Liver (tissue), 7 donors: ENCODE measurements at regions not wholly inside any gene's neighbourhood (a gene's known extent, or its start where the extent isn't known, plus 50 kb on each side); places are given as distances from the start of the nearest gene placed in this dataset.

Experiments used
- DNase-seq: peaks from one replicate; pipeline ENCODE4 v3.0.0-alpha.2; 2017; ENCODE audit warnings: low spot score
- H3K27ac ChIP-seq, 2 donors: one replicate each; pipeline ENCODE4 v1.7.0; 2013; ENCODE audit warnings: inconsistent platforms in 2 of 2, low read length in 2 of 2, control low read depth in 1 of 2, low read depth in 1 of 2, mild to moderate bottlenecking in 1 of 2
- H3K27me3 ChIP-seq, 4 donors: one replicate each; pipeline versions ENCODE4 v1.6.1 to v1.7.0; 2013; ENCODE audit warnings: low read length in 3 of 4, inconsistent platforms in 1 of 4, mild to moderate bottlenecking in 1 of 4, moderate library complexity in 1 of 4; ENCODE audit not compliant: control insufficient read depth in 4 of 4, insufficient read depth in 4 of 4
- H3K36me3 ChIP-seq, 4 donors: one replicate each; pipeline versions ENCODE4 v1.6.1 to v1.7.0; 2013; ENCODE audit warnings: low read length in 3 of 4, mild to moderate bottlenecking in 3 of 4, low read depth in 1 of 4, moderate library complexity in 1 of 4; ENCODE audit not compliant: control insufficient read depth in 4 of 4, insufficient read depth in 3 of 4
- H3K4me1 ChIP-seq, 4 donors: one replicate each; pipeline versions ENCODE4 v1.6.1 to v1.7.0; 2013; ENCODE audit warnings: low read length in 3 of 4, mild to moderate bottlenecking in 3 of 4, moderate library complexity in 1 of 4; ENCODE audit not compliant: control insufficient read depth in 4 of 4, insufficient read depth in 4 of 4
- H3K4me3 ChIP-seq, 3 donors: one replicate each; pipeline versions ENCODE4 v1.6.1 to v1.7.0; 2013; ENCODE audit warnings: low read length in 3 of 3, control low read depth in 1 of 3, low read depth in 1 of 3, mild to moderate bottlenecking in 1 of 3
- H3K9ac ChIP-seq, 2 donors: one replicate each; pipeline ENCODE4 v1.7.0; 2013; ENCODE audit warnings: low read length in 2 of 2, mild to moderate bottlenecking in 2 of 2, moderate library complexity in 2 of 2, control low read depth in 1 of 2, low read depth in 1 of 2
- H3K9me3 ChIP-seq, 4 donors: one replicate each; pipeline versions ENCODE4 v1.6.1 to v1.7.0; 2013; ENCODE audit warnings: low read length in 3 of 4; ENCODE audit not compliant: control insufficient read depth in 4 of 4
- EGR1 ChIP-seq, 2 donors: IDR thresholded peaks; 2 replicates each; pipeline ENCODE4 v1.6.1; 2016 to 2018; ENCODE audit warnings: antibody characterized with exemption in 2 of 2, low read depth in 2 of 2
- FOXA1 ChIP-seq: IDR thresholded peaks from 2 replicates; pipeline ENCODE4 v1.6.1; 2016; ENCODE audit warnings: antibody characterized with exemption
- FOXA2 ChIP-seq: IDR thresholded peaks from 2 replicates; pipeline ENCODE4 v1.6.1; 2016; ENCODE audit warnings: antibody characterized with exemption
- GABPA ChIP-seq, 2 donors: IDR thresholded peaks in 1 of 2; conservative IDR thresholded peaks in 1 of 2; 2 replicates each; pipeline ENCODE4 v1.6.1; 2016; ENCODE audit warnings: antibody characterized with exemption in 2 of 2, mild to moderate bottlenecking in 1 of 2, moderate library complexity in 1 of 2
- HNF4A ChIP-seq, 2 donors: conservative IDR thresholded peaks; 2 replicates each; pipeline ENCODE4 v1.6.1; 2016; ENCODE audit warnings: antibody characterized with exemption in 2 of 2, mild to moderate bottlenecking in 2 of 2
- HNF4G ChIP-seq: IDR thresholded peaks from 2 replicates; pipeline ENCODE4 v1.6.1; 2016; ENCODE audit warnings: antibody characterized with exemption
- RAD21 ChIP-seq, 2 donors: IDR thresholded peaks; 2 replicates each; pipeline ENCODE4 v1.6.1; 2016; ENCODE audit warnings: antibody characterized with exemption in 2 of 2, mild to moderate bottlenecking in 2 of 2
- RXRA ChIP-seq, 2 donors: IDR thresholded peaks; 2 replicates each; pipeline ENCODE4 v1.6.1; 2017 to 2018; ENCODE audit warnings: antibody characterized with exemption in 2 of 2, mild to moderate bottlenecking in 1 of 2
- SP1 ChIP-seq: IDR thresholded peaks from 2 replicates; pipeline ENCODE4 v1.6.1; 2018; ENCODE audit warnings: antibody characterized with exemption, mild to moderate bottlenecking
- YY1 ChIP-seq: IDR thresholded peaks from 2 replicates; pipeline ENCODE4 v1.6.1; 2016; ENCODE audit warnings: antibody characterized with exemption, mild to moderate bottlenecking
- WGBS: extraction: QIAGEN DNeasy Blood & Tissue Kit; methylation state at CpG from one replicate; pipeline ENCODE4 v1.1.7; 2013; 5-methylcytosine and 5-hydroxymethylcytosine counted together
- TF ChIP-seq, protein P1 (sequence below): IDR thresholded peaks from 2 replicates; pipeline ENCODE4 v1.6.1; 2016; ENCODE audit warnings: antibody characterized with exemption
- TF ChIP-seq, protein P2 (sequence below): IDR thresholded peaks from 2 replicates; pipeline ENCODE4 v1.6.1; 2016; ENCODE audit warnings: antibody characterized with exemption
- TF ChIP-seq, protein P3 (sequence below): IDR thresholded peaks from 2 replicates; pipeline ENCODE4 v1.6.1; 2016; ENCODE audit warnings: antibody characterized with exemption, mild to moderate bottlenecking
- TF ChIP-seq, protein P4 (sequence below): IDR thresholded peaks from 2 replicates; pipeline ENCODE4 v1.6.1; 2016; ENCODE audit warnings: antibody characterized with exemption
- donor health status: healthy.
- donor health status: healthy.
- donor health status: healthy.
- donor health status: healthy.

DNA sequence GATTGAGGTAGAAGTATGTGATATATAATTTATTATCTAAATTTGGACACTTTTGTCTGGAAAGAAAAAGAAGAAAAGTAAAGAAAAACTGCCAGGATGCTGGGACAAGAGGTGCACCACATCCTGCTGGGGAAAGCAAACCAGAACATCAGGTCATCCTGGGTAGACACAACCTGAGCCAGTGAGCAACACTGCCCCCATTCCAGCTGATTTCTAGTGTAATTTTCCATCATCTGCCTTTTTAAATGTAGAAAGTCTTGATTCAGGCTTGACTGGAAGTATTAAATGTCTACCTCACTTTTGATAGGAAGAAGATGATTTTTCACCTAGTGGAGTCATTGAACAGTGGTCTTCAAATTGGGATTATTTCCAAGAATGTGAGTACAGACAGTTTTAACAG lies 1164.5 kb upstream of the CITED2 start:
- TF ChIP-seq GABPA (IDR thresholded peaks at IDR 0.05 in 1 of 2, conservative IDR thresholded peaks at IDR 0.05 in 1 of 2): no peak
- TF ChIP-seq HNF4G: no peak
- no peak for TF ChIP-seq FOXA2
- TF ChIP-seq, protein P1, sequence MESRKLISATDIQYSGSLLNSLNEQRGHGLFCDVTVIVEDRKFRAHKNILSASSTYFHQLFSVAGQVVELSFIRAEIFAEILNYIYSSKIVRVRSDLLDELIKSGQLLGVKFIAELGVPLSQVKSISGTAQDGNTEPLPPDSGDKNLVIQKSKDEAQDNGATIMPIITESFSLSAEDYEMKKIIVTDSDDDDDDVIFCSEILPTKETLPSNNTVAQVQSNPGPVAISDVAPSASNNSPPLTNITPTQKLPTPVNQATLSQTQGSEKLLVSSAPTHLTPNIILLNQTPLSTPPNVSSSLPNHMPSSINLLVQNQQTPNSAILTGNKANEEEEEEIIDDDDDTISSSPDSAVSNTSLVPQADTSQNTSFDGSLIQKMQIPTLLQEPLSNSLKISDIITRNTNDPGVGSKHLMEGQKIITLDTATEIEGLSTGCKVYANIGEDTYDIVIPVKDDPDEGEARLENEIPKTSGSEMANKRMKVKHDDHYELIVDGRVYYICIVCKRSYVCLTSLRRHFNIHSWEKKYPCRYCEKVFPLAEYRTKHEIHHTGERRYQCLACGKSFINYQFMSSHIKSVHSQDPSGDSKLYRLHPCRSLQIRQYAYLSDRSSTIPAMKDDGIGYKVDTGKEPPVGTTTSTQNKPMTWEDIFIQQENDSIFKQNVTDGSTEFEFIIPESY: no peak
- TF ChIP-seq, protein P2, sequence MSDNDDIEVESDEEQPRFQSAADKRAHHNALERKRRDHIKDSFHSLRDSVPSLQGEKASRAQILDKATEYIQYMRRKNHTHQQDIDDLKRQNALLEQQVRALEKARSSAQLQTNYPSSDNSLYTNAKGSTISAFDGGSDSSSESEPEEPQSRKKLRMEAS: no peak
- TF ChIP-seq RAD21 (IDR thresholded peaks at IDR 0.05): no peak
- no peak for TF ChIP-seq HNF4A (conservative IDR thresholded peaks at IDR 0.05)
- no peak for TF ChIP-seq RXRA (IDR thresholded peaks at IDR 0.05)
- no peak for TF ChIP-seq FOXA1
- Histone ChIP-seq H3K36me3 (no peaks in the 10 kb centered on the region), H3K9ac (no peak overlapping the region), H3K27me3 (no peaks in the 10 kb centered on the region), H3K4me1 (no peaks in the 10 kb centered on the region), H3K9me3 (no peaks in the 10 kb centered on the region), H3K27ac (no peak overlapping the region), H3K4me3 (no peak overlapping the region)
- DNase-seq: no peak

DNA sequence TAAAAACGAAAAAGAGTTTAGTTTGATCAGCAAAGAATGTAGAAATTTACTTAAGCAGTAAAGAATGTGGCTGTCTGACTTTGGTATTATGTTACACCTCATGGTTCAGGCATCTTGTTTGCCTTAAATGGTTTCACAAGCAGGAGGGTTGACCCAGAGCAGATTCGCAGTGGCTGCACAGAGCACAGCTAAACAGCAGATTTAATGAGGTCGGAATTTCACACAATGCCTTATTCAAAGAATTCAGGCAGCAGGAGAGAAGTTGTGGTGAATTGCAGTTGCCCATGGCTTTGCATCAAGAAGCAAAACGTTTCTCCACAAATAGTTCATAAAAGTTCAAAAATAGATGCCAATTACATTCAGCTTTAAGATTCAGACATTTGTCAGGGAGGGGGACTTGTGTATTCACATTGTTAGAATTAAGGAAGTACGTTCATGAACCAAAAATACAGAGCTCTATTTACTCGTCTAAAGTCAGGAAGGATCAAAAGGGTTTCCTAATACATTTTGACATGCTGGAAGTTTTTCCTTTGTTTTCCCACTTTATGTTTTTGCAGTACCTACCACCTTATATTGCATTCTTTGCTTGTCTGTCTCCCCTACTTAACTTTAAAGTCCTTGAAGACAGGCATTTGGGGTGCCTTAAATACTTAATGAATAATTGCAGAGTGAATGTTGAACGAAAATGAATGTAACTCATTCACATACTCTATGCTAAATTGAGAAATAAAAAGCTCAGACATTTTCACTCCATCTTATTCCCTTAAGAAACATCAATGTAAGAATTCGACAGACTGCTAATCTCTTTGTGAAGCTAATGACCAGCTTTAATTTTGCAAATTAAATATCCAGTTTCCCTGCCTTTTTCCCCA lies 1163.6 kb upstream of the CITED2 start:
- H3K27me3 ChIP-seq: no peaks in the 10 kb centered on the region
- H3K27ac ChIP-seq: no peak overlapping the region
- H3K36me3 ChIP-seq: no peaks in the 10 kb centered on the region
- no peaks in the 10 kb centered on the region for H3K9me3 ChIP-seq
- no peak overlapping the region for H3K9ac ChIP-seq
- TF ChIP-seq SP1 (peak; percentile 16), RAD21 (IDR thresholded peaks at IDR 0.05) (peak in 1 of 2 donors; percentile 16), RXRA (IDR thresholded peaks at IDR 0.05) (peak in 1 of 2 donors; percentile 14), YY1 (peak; percentile 16), EGR1 (IDR thresholded peaks at IDR 0.05; ENCODE audit: low read depth in 2 of 2) (no peak)
- TF ChIP-seq, protein P3, sequence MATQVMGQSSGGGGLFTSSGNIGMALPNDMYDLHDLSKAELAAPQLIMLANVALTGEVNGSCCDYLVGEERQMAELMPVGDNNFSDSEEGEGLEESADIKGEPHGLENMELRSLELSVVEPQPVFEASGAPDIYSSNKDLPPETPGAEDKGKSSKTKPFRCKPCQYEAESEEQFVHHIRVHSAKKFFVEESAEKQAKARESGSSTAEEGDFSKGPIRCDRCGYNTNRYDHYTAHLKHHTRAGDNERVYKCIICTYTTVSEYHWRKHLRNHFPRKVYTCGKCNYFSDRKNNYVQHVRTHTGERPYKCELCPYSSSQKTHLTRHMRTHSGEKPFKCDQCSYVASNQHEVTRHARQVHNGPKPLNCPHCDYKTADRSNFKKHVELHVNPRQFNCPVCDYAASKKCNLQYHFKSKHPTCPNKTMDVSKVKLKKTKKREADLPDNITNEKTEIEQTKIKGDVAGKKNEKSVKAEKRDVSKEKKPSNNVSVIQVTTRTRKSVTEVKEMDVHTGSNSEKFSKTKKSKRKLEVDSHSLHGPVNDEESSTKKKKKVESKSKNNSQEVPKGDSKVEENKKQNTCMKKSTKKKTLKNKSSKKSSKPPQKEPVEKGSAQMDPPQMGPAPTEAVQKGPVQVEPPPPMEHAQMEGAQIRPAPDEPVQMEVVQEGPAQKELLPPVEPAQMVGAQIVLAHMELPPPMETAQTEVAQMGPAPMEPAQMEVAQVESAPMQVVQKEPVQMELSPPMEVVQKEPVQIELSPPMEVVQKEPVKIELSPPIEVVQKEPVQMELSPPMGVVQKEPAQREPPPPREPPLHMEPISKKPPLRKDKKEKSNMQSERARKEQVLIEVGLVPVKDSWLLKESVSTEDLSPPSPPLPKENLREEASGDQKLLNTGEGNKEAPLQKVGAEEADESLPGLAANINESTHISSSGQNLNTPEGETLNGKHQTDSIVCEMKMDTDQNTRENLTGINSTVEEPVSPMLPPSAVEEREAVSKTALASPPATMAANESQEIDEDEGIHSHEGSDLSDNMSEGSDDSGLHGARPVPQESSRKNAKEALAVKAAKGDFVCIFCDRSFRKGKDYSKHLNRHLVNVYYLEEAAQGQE: no peak
- TF ChIP-seq, protein P4, sequence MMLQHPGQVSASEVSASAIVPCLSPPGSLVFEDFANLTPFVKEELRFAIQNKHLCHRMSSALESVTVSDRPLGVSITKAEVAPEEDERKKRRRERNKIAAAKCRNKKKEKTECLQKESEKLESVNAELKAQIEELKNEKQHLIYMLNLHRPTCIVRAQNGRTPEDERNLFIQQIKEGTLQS: no peak
- 34% methylated on average over 8 of the region's 8 CpGs for WGBS
- H3K4me3 ChIP-seq: no peak overlapping the region
- H3K4me1 ChIP-seq: no peaks in the 10 kb centered on the region
- no peak for DNase-seq
